SK-MEL-5 (cell line): ENCODE measurements at regions not wholly inside any gene's neighbourhood (a gene's known extent, or its start where the extent isn't known, plus 50 kb on each side); places are given as distances from the start of the nearest gene placed in this dataset.
"Not testable (repeated sequence)": the region's sequence is repeated elsewhere in the genome, so short reads cannot be mapped to it uniquely, and the experiment has no call there.

ENCODE experiments used
- DNase-seq: peaks from one replicate; pipeline ENCODE4 v3.0.0-alpha.2; 2016; ENCODE audit warnings: low read depth, low spot score
- in situ Hi-C: cut with HindIII; loops from 2 replicates; pipeline ENCODE4 v1.10.0; 2016; ENCODE audit warnings: low sequenced_read_pairs, high pct_unique_total_duplicates, low pct_unique_long_range_greater_than_20kb

DNA sequence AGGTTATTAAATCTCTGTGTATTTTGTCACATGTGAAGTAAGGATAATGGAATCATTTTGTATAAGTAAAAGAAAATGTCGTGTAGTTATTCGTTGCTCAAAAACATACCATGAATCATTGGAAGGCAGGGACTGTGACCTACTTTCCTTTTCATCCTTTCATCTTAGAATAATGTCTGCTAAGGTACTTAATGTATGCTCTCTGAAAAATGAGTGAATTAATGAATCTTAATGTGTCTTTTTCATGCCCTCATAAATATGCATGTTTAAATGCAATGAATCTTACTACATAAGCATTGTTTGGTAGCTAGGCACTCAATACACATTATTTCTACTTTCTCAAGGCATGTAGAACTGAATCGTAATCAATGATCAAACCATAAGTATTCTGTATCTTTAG lies 343.9 kb downstream of the MAGEB5 start:
- DNase-seq = no peak
- in situ Hi-C loops = no loop called here

DNA sequence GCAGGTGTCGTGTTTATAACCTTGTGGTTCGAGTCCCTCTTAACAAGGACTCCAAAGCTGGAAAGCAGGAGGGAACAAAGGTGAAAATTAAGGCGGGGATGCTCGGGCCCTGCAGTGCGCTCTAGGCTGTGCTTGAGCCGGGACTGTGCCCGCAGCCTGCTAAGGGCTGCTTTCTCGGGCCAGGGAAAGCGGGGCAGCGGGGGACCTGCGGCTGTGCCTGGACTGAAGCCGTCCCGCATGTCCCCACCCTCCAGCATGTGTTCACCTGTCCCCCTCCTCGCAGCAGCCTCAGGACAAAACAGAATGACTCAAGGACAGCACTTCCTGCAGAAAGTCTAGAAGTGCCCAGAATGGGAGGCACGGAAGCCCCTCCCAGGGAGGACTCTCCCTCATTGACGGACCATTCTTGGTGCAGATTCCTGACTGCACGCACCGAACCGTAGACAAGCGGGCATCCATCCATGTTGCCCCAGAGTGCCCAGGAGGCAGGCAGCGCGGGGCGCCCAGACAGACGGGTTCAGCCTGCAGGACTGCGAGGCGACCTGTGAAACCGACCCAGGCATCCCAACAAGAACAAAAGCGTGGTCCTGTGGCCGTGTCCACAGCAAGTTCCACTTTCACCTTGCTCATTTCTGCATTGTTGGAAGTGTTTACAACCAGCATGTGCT lies 342.9 kb downstream of the MAGEB5 start:
- DNase-seq = no peak
- in situ Hi-C loops = no loop called here

DNA sequence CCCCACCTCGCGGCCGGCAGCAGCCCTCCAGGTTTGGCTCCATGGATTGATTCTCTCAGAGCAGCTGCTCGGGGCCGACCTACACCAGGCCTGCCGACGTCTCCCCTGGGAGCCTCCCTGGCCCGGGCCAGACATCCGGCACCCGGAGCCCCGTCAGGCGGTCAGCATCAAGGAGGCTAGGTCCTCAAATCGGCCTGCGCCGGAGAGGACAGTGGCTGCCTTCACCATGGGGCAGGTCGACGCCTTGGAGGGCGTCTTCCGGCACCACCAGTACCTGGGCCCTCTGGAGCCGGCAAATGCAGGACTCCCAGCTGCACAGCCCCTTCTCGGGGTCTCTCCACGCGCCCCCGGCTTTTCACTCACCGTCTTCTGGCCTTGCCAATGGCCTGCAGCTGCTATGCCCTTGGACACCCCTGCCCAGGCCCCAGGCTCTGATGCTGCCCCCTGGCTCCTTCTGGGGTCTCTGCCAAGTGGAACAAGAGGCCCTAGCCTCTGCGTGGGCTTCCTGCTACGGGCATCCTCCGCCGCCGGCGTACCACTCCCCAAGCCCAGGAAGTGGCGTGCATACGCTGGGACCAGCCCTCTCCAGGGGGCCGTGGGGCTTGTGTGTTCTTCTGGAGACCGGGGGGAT lies 341.8 kb downstream of the MAGEB5 start:
- no peak for DNase-seq
- in situ Hi-C loops = no loop called here

DNA sequence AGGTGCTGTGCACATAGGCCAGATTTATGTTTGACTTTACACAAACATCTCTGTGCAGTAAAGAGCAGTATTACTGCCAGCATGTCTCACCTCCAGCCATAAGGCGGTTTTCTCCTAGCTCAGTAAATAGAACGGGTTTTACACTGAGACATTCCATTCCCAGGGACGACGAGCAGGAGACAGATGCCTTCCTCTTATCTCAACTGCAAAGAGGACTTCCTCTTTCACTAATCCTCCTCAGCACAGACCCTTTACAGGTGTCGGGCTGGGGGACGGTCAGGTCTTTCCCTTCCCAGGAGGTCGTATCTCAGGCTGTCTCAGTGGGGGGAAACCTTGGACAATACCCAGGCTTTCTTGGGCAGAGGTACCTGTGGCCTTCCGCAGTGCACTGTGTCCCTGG lies 309.8 kb downstream of the MAGEB5 start:
- DNase-seq, in situ Hi-C loops: not testable (repeated sequence)

DNA sequence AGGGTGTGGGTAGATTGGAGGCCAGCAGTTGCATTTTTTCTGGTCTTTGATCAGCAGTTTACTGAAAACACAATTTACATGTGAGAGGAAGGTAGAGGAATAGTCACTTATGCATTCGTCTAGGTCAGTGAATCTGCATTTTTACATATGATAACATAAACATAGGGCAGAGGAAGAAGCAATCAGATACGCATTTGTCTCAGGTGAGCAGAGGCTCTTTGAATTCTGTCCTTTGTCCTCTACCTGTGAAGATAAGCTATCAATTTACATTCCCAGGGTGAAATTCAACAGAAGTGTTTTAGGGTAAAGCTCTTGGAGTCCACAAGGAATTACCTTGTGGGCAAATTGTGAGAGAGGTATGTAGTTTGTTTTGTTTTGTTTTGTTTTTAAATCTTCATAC lies 306.5 kb downstream of the MAGEB5 start:
- in situ Hi-C loops = no loop called here
- no peak for DNase-seq

DNA sequence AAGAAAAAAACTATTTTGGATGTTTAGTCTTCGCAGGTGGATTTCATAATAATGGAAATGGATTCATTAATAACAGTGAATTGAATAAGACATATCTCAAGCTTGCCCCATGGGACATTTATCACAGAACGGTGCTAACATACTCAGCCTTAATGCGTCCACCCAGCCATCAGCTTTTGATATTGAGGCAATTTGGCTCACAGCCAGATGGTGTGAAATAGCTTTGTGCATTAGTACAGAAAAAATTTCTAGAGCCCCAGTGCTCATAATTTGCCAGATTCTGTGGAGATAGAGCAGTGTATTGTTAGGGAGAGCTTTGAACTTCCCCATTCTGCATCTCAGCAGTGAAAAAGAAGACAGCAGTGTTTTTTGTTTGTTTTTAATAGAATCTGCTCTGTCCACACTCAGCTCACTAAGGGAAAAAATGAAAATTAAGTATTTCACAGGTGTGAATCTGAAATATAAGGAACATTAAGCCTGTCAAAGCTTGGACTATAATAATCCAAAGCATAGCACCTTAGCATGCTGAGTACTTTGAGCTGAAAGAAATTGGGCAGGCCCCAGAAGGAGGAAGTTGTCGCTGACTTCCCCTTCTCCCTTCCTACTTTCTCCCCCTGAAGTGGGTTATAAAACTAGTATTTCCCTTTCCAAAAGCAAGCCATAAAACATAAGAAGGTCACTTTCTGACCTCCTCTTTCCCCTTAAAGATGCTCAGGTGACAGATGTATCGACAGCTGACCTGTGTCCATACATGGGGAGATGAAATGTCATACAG lies 295.8 kb downstream of the MAGEB5 start:
- in situ Hi-C loops = no loop called here
- no peak for DNase-seq

DNA sequence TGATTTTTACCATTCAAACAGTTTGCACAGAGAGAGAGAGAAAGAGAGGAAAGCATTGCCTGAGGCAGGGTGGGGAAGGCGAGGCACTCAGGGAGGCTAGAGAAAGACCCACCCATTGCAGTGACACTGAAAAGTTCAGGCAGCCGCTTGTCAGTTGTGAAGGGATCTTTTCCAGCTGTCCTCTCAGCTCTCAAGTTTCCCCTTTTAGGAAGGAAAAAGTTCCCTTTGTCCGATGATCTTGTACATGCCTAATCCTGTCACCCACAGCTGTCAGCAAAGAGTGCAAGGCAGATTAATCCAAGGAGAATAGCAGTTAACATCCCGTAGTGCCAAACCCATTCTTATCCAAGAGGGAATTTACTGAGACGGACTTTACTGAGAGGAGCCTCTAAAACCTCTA lies 255.0 kb downstream of the MAGEB5 start:
- in situ Hi-C loops = no loop called here
- DNase-seq = no peak

DNA sequence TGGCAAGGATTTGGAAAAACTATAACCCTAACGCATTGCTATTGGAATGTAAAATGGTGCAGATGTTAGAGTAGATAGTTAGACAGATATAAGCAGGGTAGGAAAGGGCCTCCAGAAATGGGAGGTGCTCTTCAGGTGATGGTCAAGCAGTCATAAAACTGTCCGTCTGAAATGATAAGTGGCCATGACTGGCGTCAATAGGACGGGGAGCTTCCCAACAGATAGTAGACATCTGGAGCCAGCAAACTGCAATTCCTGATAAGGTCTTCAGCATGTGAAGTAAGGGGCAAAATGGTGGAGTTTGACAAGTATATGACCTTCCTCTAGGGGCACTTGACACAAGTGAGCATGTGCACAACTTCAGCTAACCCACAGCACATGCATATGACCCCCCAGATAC lies 250.4 kb downstream of the MAGEB5 start:
- in situ Hi-C loops = no loop called here
- no peak for DNase-seq

DNA sequence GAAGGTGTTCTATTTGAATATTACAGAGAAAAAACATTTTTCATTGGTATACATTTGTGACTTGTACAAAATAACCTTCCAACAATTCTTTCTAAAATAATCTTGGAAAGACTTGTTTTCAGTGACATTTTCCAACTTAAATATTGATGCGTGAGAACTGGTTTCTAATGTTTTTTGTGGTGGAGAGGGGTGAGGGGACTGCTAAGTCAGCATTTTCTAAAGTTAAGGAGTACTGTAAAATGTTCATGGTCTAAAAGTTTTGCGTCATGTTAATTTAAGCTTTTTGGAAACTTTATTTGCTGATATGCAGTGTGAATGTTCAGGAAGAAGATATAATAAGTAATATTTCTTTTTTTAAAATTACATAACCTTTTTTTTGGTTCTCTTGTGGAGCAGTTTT lies 229.3 kb downstream of the MAGEB5 start:
- in situ Hi-C loops = no loop called here
- DNase-seq = no peak

DNA sequence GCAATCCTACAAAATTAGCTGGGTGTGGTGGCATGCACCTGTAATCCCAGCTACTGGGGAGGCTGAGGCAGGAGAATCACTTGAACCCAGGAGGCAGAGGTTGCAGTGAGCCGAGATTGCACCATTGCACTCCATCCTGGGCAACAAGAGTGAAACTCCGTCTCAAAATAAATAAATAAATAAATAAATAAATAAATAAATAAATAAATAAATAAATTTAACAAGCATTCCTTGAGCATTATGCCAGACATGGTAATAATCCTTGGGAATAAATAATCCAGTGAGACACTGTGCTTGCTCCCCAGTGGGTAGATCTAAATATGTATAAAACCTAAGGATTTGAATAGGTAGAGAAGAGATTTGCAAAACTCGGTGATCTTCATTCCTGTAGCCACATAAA lies 228.4 kb downstream of the MAGEB5 start:
- DNase-seq, in situ Hi-C loops: not testable (repeated sequence)

DNA sequence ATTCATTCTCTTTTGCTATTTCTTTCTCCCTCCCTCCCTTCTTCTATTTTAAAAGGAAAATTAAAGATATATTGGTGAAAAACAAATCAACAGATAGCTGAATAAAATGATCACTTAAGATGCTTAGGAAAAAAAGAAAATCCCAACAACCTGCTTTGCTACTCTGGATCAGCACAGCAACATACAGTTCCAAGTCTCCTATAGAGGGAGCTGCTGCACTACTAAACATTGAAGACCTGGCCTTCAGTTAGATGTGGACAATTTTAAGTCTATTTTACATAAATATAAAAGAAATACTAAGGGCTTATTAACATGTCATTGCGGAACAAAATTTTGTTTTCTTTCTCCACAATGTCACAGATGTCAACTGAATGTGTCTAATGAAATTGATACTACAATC lies 226.4 kb downstream of the MAGEB5 start:
- peak; percentile 60 for DNase-seq
- in situ Hi-C loops = no loop called here

DNA sequence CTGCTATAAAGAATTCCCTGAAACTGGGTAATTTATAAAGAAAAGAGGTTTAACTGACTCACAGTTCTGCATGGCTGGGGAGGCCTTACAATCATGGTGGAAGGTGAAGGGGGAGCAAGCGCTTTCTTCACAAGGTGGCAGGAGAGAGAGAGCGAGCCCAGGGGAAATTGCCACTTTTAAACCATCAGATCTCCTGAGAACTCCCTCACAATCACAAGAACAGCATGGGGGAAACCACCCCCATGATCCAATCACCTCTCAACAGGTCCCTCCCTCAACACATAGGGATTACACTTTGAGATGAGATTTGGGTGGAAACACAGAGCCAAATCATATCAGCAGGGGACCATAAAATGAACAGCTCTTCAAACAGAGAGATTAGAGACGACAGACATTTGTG lies 198.6 kb downstream of the MAGEB5 start:
- in situ Hi-C loops = no loop called here
- no peak for DNase-seq

DNA sequence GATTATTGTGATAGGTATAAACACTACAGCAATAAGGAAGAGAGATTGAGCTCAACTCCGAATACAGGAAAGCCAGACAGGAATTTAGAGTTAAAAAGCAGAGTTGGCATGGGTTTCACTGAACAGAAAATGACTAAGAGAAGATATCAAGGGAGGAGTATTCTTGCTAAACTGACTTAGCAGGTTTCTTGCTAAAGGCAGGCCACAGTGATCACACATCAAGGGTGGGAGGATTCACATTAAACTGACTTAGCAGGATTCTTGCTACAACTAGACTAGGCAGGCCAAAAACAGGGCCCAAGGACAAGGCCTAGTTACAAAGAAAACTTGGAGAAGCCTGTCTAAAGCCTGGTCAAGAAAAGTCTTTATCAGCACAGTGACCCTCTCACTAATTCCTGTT lies 195.1 kb downstream of the MAGEB5 start:
- no peak for DNase-seq
- in situ Hi-C loops = no loop called here

DNA sequence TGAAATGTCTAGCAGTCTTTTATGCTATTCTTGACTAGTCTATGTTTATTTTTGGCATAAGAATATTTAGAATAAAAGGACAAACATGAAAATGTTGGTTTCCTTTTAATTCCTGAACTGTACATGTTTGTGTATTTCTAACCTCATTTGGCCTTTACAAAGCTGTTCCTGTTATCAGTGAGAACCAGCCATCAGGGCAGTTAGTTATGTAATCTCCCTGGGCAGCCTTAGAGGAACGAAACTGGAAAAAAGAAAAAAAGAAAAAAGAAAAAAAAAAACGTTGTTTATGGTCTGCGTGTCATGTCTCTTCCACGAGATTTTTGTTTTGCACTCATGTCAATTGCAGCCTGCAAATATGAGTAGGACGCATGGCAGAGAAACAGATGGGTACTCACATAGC lies 193.7 kb downstream of the MAGEB5 start:
- in situ Hi-C loops = no loop called here
- no peak for DNase-seq

DNA sequence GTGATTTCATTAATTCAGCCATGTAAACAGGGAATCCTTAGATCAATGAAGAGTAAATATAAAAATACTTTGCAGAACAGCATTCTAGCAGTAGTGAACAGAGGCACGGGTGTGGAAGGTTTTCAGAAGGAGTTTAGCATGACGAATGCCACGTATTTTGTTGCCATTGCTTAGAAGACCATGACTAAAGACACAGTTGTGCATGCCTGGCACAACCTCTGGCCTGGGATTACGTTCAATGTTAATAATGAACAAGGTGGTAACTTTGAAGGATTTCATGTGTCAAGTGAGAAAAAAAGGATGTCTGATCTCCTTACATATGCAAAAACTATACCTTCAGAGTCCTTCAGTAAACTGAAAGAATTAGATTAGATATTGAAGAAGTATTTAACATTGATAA lies 171.9 kb downstream of the MAGEB5 start:
- in situ Hi-C loops = no loop called here
- no peak for DNase-seq

DNA sequence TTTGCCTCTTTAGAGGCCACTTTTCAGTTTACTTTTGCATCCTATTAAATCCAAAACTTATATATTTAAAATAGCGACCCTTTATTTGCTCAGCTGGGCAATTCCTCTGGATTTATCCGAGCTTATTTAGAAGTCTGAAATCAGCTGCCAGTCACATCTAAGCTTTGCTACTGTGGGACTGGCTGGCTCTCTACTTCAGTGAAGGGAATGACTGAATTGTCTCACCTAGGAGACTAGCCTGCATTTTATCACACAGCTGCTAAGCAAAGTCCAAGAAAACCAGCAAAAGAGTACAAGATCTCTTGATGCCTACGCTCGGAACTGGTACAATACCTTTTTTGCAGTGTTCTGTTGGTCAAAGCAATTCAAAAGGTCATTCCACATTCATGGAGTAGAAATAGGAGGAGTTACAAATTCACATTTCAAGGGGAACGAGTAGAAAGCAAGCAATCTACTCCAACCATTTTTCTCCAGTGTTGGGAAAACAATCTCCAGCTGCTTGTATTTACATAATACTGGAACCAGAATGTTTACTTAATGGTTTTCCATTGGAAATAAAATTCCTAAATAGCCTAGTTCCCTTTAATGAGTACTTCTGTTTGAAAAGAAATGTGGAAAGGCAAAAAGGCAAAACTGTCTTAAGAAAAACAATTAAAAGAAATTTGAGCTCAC lies 160.2 kb downstream of the MAGEB5 start:
- DNase-seq = no peak
- in situ Hi-C loops = no loop called here

DNA sequence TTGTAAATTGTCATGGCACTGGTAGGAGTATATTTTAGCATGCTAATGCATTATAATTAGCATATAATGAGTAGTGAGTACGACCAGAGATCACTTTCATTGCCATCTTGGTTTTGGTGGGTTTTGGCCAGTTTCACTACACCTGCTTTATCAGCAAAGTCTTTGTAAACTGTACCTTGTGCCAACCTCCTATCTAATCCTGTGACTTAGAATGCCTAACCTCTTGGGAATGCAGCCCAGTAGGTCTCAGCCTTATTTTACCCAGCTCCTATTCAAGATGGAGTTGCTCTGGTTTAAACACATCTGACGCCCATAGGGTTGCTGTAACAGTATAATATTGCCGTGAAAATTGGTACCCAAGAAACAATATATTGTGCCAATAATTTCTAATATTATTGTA lies 159.4 kb downstream of the MAGEB5 start:
- in situ Hi-C loops = no loop called here
- no peak for DNase-seq

DNA sequence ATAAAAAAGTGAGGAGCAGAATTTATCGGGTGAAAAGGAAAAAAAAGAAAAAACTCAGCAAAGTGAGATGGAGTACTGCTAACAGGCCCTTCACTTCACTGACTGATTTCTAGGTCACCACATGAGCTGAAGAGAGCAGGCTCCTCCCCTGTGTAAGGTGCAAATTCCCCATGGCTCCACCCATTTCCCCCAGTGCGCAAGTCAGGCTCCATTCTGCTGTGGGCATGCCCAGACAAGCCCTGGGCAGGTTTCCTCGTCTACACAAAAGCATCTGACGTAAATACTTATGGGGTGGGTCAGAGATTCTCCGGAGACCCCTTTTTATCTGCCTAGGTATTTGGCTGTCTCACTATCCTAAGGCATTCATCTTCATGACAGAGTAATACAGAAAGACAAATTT lies 157.9 kb downstream of the MAGEB5 start:
- in situ Hi-C loops = no loop called here
- DNase-seq = no peak
